Activated T-cell treated with anti-CD3 and anti-CD28 coated beads, Interleukin-2, amount 50 U/mL, for 24 hours (primary cell): ENCODE measurements at regions not wholly inside any gene's neighbourhood (a gene's known extent, or its start where the extent isn't known, plus 50 kb on each side); places are given as distances from the start of the nearest gene placed in this dataset.
"Not testable (repeated sequence)": the region's sequence is repeated elsewhere in the genome, so short reads cannot be mapped to it uniquely, and the experiment has no call there.

Experiments
- DNase-seq: peaks from one replicate; pipeline ENCODE4 v3.0.0-alpha.2; 2020
- H3K27ac Mint-ChIP-seq: 2 replicates; pipeline ENCODE4 v1.8.0; 2020; ENCODE audit warnings: mild to moderate bottlenecking, mixed read lengths
- H3K27me3 Mint-ChIP-seq: 2 replicates; pipeline ENCODE4 v1.8.0; 2020; ENCODE audit warnings: mixed read lengths
- H3K36me3 Mint-ChIP-seq: 2 replicates; pipeline ENCODE4 v1.8.0; 2020; ENCODE audit warnings: low read depth, mixed read lengths
- H3K4me1 Mint-ChIP-seq: 2 replicates; pipeline ENCODE4 v1.8.0; 2020; ENCODE audit warnings: low read depth, mixed read lengths
- H3K4me3 Mint-ChIP-seq: 2 replicates; pipeline ENCODE4 v1.8.0; 2020; ENCODE audit warnings: mild to moderate bottlenecking, moderate library complexity, mixed read lengths
- H3K9me3 Mint-ChIP-seq: 2 replicates; pipeline ENCODE4 v1.8.0; 2020; ENCODE audit warnings: mixed read lengths

- Mint-ChIP-seq H3K27ac (peak overlapping the region; percentile 57), H3K9me3 (no peaks in the 10 kb centered on the region), H3K4me3 (no peak overlapping the region), H3K27me3 (no peaks in the 10 kb centered on the region), H3K4me1 (peaks cover 61% of the 10 kb centered on the region), H3K36me3 (peaks cover 6% of the 10 kb centered on the region)
- DNase-seq, result no peak
These were observed 98.6 kb downstream of the HFE start for GRCh38 chr6:26185802-26186201.

- Mint-ChIP-seq H3K27me3 (no peaks in the 10 kb centered on the region), H3K4me1 (peaks cover 55% of the 10 kb centered on the region), H3K4me3 (no peak overlapping the region), H3K27ac (no peak overlapping the region), H3K36me3 (peaks cover 6% of the 10 kb centered on the region), H3K9me3 (no peaks in the 10 kb centered on the region)
- no peak for DNase-seq
These were observed 99.4 kb downstream of the HFE start for GRCh38 chr6:26186652-26187051.

GRCh38 chr6:26187292-26187691 lies 100.1 kb downstream of the HFE start:
- Mint-ChIP-seq H3K4me3 (no peak overlapping the region), H3K4me1 (peaks cover 55% of the 10 kb centered on the region), H3K27ac (peak overlapping the region; percentile 16), H3K27me3 (no peaks in the 10 kb centered on the region), H3K9me3 (no peaks in the 10 kb centered on the region), H3K36me3 (peaks cover 6% of the 10 kb centered on the region)
- no peak for DNase-seq

- Mint-ChIP-seq H3K27me3 (no peaks in the 10 kb centered on the region), H3K27ac (peak overlapping the region; percentile 96), H3K9me3 (no peaks in the 10 kb centered on the region), H3K4me3 (peak overlapping the region; percentile 84), H3K4me1 (peaks cover 51% of the 10 kb centered on the region), H3K36me3 (peaks cover 6% of the 10 kb centered on the region)
- peak; percentile 52 for DNase-seq
These were observed 100.9 kb downstream of the HFE start for GRCh38 chr6:26187981-26188635.

- DNase-seq, H3K27me3 Mint-ChIP-seq, H3K9me3 Mint-ChIP-seq, H3K4me3 Mint-ChIP-seq, H3K27ac Mint-ChIP-seq: not testable (repeated sequence)
- Mint-ChIP-seq H3K36me3 (peaks cover 21% of the 10 kb centered on the region), H3K4me1 (peaks cover 43% of the 10 kb centered on the region)
These were observed 104.3 kb downstream of the HFE start for GRCh38 chr6:26191512-26191911.

- peak overlapping the region; percentile 35 for H3K27ac Mint-ChIP-seq
- H3K4me3 Mint-ChIP-seq, result peak overlapping the region; percentile 96
- no peak for DNase-seq
- H3K9me3 Mint-ChIP-seq, result no peaks in the 10 kb centered on the region
- H3K27me3 Mint-ChIP-seq, result no peaks in the 10 kb centered on the region
- H3K36me3 Mint-ChIP-seq, result peaks cover 31% of the 10 kb centered on the region
- peaks cover 38% of the 10 kb centered on the region for H3K4me1 Mint-ChIP-seq
These were observed 106.5 kb downstream of the HFE start for GRCh38 chr6:26193467-26194328.

- DNase-seq, result no peak
- peak overlapping the region; percentile 98 for H3K27ac Mint-ChIP-seq
- peak overlapping the region; percentile 96 for H3K4me3 Mint-ChIP-seq
- H3K9me3 Mint-ChIP-seq, result no peaks in the 10 kb centered on the region
- H3K4me1 Mint-ChIP-seq, result peaks cover 36% of the 10 kb centered on the region
- H3K27me3 Mint-ChIP-seq, result no peaks in the 10 kb centered on the region
- peaks cover 32% of the 10 kb centered on the region for H3K36me3 Mint-ChIP-seq
These were observed 107.1 kb downstream of the HFE start for GRCh38 chr6:26194329-26194701.

GRCh38 chr6:26194816-26195375 lies 107.7 kb downstream of the HFE start:
- Mint-ChIP-seq H3K4me3 (peak overlapping the region; percentile 96), H3K27me3 (no peaks in the 10 kb centered on the region), H3K27ac (peak overlapping the region; percentile 98), H3K4me1 (peaks cover 38% of the 10 kb centered on the region), H3K9me3 (no peaks in the 10 kb centered on the region), H3K36me3 (peaks cover 36% of the 10 kb centered on the region)
- no peak for DNase-seq

GRCh38 chr6:26195376-26195923 lies 108.2 kb downstream of the HFE start:
- Mint-ChIP-seq H3K27ac (peak overlapping the region; percentile 98), H3K27me3 (no peaks in the 10 kb centered on the region), H3K4me1 (peaks cover 42% of the 10 kb centered on the region), H3K9me3 (no peaks in the 10 kb centered on the region), H3K4me3 (peak overlapping the region; percentile 96), H3K36me3 (peaks cover 36% of the 10 kb centered on the region)
- DNase-seq, result peak; percentile 78

GRCh38 chr6:26195924-26196845 lies 109.0 kb downstream of the HFE start:
- H3K9me3 Mint-ChIP-seq, result no peaks in the 10 kb centered on the region
- no peaks in the 10 kb centered on the region for H3K27me3 Mint-ChIP-seq
- H3K27ac Mint-ChIP-seq, result peak overlapping the region; percentile 98
- peak; percentile 49 for DNase-seq
- H3K4me1 Mint-ChIP-seq, result peaks cover 46% of the 10 kb centered on the region
- peak overlapping the region; percentile 96 for H3K4me3 Mint-ChIP-seq
- peaks cover 36% of the 10 kb centered on the region for H3K36me3 Mint-ChIP-seq

GRCh38 chr6:26196846-26197635 lies 109.8 kb downstream of the HFE start:
- Mint-ChIP-seq H3K4me1 (peaks cover 46% of the 10 kb centered on the region), H3K27ac (peak overlapping the region; percentile 98), H3K36me3 (peaks cover 36% of the 10 kb centered on the region), H3K27me3 (no peaks in the 10 kb centered on the region), H3K9me3 (no peaks in the 10 kb centered on the region), H3K4me3 (peak overlapping the region; percentile 96)
- DNase-seq, result peak; percentile 80

- Mint-ChIP-seq H3K9me3 (no peaks in the 10 kb centered on the region), H3K36me3 (peaks cover 36% of the 10 kb centered on the region), H3K27ac (peak overlapping the region; percentile 98), H3K4me3 (peak overlapping the region; percentile 96), H3K4me1 (peaks cover 46% of the 10 kb centered on the region), H3K27me3 (no peaks in the 10 kb centered on the region)
- no peak for DNase-seq
These were observed 110.4 kb downstream of the HFE start for GRCh38 chr6:26197636-26197932.

- peak overlapping the region; percentile 96 for H3K4me3 Mint-ChIP-seq
- H3K36me3 Mint-ChIP-seq, result peaks cover 36% of the 10 kb centered on the region
- peak overlapping the region; percentile 98 for H3K27ac Mint-ChIP-seq
- DNase-seq, result peak; percentile 53
- H3K9me3 Mint-ChIP-seq, result no peaks in the 10 kb centered on the region
- peaks cover 48% of the 10 kb centered on the region for H3K4me1 Mint-ChIP-seq
- H3K27me3 Mint-ChIP-seq, result no peaks in the 10 kb centered on the region
These were observed 110.9 kb downstream of the HFE start for GRCh38 chr6:26197933-26198721.
